ENCODE measurements at regions not wholly inside any gene's neighbourhood (a gene's known extent, or its start where the extent isn't known, plus 50 kb on each side); places are given as distances from the start of the nearest gene placed in this dataset.
"Not testable (repeated sequence)": the region's sequence is repeated elsewhere in the genome, so short reads cannot be mapped to it uniquely, and the experiment has no call there.

DNA sequence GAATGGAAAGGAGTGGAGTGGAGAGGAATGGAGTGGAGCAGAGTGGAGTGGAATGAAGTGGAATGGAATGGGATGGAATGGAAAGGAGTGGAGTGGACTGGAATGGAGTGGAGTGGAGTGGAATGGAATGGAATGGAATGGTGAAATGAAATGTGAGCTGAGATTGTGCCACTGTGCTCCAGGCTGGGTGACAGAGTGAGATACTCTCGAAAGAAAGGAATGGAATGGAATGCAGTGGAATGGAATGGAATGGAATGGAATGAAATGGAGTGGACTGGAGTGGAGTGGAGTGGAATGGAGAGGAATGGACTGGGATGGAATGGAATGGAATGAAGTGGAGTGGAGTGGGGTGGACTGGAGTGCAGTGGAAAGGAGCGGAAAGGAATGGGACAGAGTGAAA, 605.2 kb downstream of the TP53TG3F start:
- H4K8ac ChIP-seq (ENCODE audit: low read depth, low read length); H3K79me1 ChIP-seq (ENCODE audit: low read length); H3K4ac ChIP-seq (ENCODE audit: low read depth, low read length); H3K23ac ChIP-seq (ENCODE audit: low read length); H3K56ac ChIP-seq (ENCODE audit: low read length); H3K9ac ChIP-seq (ENCODE audit: low read length); H3K36me3 ChIP-seq (ENCODE audit: control insufficient read depth, insufficient read depth, low read length); H3K4me1 ChIP-seq (ENCODE audit: control insufficient read depth, low read depth, low read length); DNase-seq; H3K79me2 ChIP-seq (ENCODE audit: control insufficient read depth, insufficient read depth, low read length); H2BK15ac ChIP-seq (replicated peaks; ENCODE audit: low read depth); H2BK120ac ChIP-seq (ENCODE audit: low read depth, low read length); H3K18ac ChIP-seq (ENCODE audit: low read length); H3K27me3 ChIP-seq (ENCODE audit: insufficient read depth, low read length, poor library complexity); H3K4me3 ChIP-seq (ENCODE audit: low read length); H2AK5ac ChIP-seq (ENCODE audit: low read length); H2BK5ac ChIP-seq (ENCODE audit: low read length); H4K5ac ChIP-seq (ENCODE audit: low read length); H3K4me2 ChIP-seq (ENCODE audit: low read length); H3K27ac ChIP-seq (ENCODE audit: low read depth, low read length): not testable (repeated sequence)
- WGBS (ENCODE audit: extremely low coverage, insufficient coverage, low lambda C conversion rate): no CpG with 5 or more reads among the region's 2 CpGs

DNA sequence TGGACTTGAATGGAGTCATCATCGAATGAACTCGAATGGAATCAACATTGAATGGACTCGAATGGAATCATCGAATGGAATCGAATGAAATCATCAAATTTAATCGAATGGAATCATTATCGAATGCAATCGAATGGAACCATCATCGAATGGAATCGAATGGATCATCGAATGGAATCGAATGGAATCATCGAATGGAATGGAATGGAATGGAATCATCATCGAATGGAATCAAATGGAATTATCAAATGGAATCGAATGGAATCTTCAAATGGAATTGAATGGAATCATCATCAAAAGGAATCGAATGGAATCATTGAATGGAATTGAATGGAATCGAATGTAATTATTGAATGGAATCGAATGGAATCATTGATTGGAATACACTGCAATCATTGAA, 610.3 kb downstream of the TP53TG3F start:
- H3K79me1 ChIP-seq (ENCODE audit: low read length); H3K4me1 ChIP-seq (ENCODE audit: control insufficient read depth, low read depth, low read length); H3K27ac ChIP-seq (ENCODE audit: low read depth, low read length); H3K79me2 ChIP-seq (ENCODE audit: control insufficient read depth, insufficient read depth, low read length); H3K4me3 ChIP-seq (ENCODE audit: low read length); H3K9ac ChIP-seq (ENCODE audit: low read length); H3K56ac ChIP-seq (ENCODE audit: low read length); H3K18ac ChIP-seq (ENCODE audit: low read length); DNase-seq; H3K36me3 ChIP-seq (ENCODE audit: control insufficient read depth, insufficient read depth, low read length); H3K27me3 ChIP-seq (ENCODE audit: insufficient read depth, low read length, poor library complexity); H2BK15ac ChIP-seq (replicated peaks; ENCODE audit: low read depth); H3K4me2 ChIP-seq (ENCODE audit: low read length); H4K5ac ChIP-seq (ENCODE audit: low read length); H2BK5ac ChIP-seq (ENCODE audit: low read length); H3K23ac ChIP-seq (ENCODE audit: low read length); H2AK5ac ChIP-seq (ENCODE audit: low read length); H3K4ac ChIP-seq (ENCODE audit: low read depth, low read length); H4K8ac ChIP-seq (ENCODE audit: low read depth, low read length); H2BK120ac ChIP-seq (ENCODE audit: low read depth, low read length): not testable (repeated sequence)
- WGBS (ENCODE audit: extremely low coverage, insufficient coverage, low lambda C conversion rate): 100% methylated on average over 3 of the region's 18 CpGs

DNA sequence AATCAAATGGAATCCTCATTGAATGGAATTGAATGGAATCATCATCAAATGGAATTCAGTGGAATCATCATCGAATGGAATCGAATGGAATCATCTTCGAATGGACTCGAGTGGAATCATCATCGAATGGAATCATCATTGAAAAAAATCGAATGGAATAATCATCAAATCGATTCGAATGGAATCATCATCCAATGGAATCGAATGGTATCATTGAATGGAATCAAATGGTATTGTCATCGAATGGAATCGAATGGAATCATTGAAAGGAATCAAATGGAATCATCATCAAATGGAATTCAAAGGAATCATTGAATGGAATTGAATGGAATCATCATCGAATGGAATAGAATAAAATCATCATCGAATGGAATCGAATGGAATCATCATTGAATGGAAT, 619.3 kb downstream of the TP53TG3F start:
- H3K27ac ChIP-seq (ENCODE audit: low read depth, low read length): no peak overlapping the region
- H3K18ac ChIP-seq (ENCODE audit: low read length): no peak overlapping the region
- H3K4ac ChIP-seq (ENCODE audit: low read depth, low read length): no peak overlapping the region
- peak; percentile 21 for DNase-seq
- H3K4me1 ChIP-seq (ENCODE audit: control insufficient read depth, low read depth, low read length): no peaks in the 10 kb centered on the region
- WGBS (ENCODE audit: extremely low coverage, insufficient coverage, low lambda C conversion rate): no CpG with 5 or more reads among the region's 14 CpGs
- H3K79me1 ChIP-seq (ENCODE audit: low read length): no peaks in the 10 kb centered on the region
- H3K4me2 ChIP-seq (ENCODE audit: low read length): no peak overlapping the region
- H4K5ac ChIP-seq (ENCODE audit: low read length): no peak overlapping the region
- no peak overlapping the region for H3K9ac ChIP-seq (ENCODE audit: low read length)
- H2AK5ac ChIP-seq (ENCODE audit: low read length): no peak overlapping the region
- H3K27me3 ChIP-seq (ENCODE audit: insufficient read depth, low read length, poor library complexity): no peaks in the 10 kb centered on the region
- H3K79me2 ChIP-seq (ENCODE audit: control insufficient read depth, insufficient read depth, low read length): no peaks in the 10 kb centered on the region
- H2BK15ac ChIP-seq (replicated peaks; ENCODE audit: low read depth): no peak overlapping the region
- H3K23ac ChIP-seq (ENCODE audit: low read length): no peak overlapping the region
- H3K36me3 ChIP-seq (ENCODE audit: control insufficient read depth, insufficient read depth, low read length): no peaks in the 10 kb centered on the region
- no peak overlapping the region for H3K4me3 ChIP-seq (ENCODE audit: low read length)
- H2BK5ac ChIP-seq (ENCODE audit: low read length): no peak overlapping the region
- H2BK120ac ChIP-seq (ENCODE audit: low read depth, low read length): no peak overlapping the region
- H4K8ac ChIP-seq (ENCODE audit: low read depth, low read length): no peak overlapping the region
- H3K56ac ChIP-seq (ENCODE audit: low read length): no peak overlapping the region

DNA sequence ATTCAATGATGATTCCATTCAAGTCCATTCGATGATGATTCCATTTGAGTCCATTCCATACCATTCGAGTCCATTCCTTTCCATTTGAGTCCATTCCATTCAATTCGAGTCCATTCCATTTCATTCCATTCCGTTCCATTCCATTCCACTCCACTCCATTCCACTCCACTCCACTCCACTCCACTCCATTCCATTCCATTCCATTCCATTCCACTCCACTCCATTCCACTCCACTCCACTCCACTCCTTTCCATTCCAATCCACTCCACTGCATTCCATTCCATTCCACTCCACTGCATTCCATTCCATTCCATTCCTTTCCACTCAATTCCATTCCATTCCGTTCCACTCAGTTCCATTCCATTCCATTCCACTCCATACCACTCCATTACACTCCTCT, 625.6 kb downstream of the TP53TG3F start:
- not testable (repeated sequence) for H3K27ac ChIP-seq (ENCODE audit: low read depth, low read length); H3K4me2 ChIP-seq (ENCODE audit: low read length); H3K79me1 ChIP-seq (ENCODE audit: low read length); H3K18ac ChIP-seq (ENCODE audit: low read length); H2AK5ac ChIP-seq (ENCODE audit: low read length); H3K23ac ChIP-seq (ENCODE audit: low read length); H3K36me3 ChIP-seq (ENCODE audit: control insufficient read depth, insufficient read depth, low read length); H3K4me3 ChIP-seq (ENCODE audit: low read length); H3K4me1 ChIP-seq (ENCODE audit: control insufficient read depth, low read depth, low read length); H2BK120ac ChIP-seq (ENCODE audit: low read depth, low read length); H3K56ac ChIP-seq (ENCODE audit: low read length); H2BK5ac ChIP-seq (ENCODE audit: low read length); H4K5ac ChIP-seq (ENCODE audit: low read length); H2BK15ac ChIP-seq (replicated peaks; ENCODE audit: low read depth); H3K9ac ChIP-seq (ENCODE audit: low read length); H3K4ac ChIP-seq (ENCODE audit: low read depth, low read length); H3K27me3 ChIP-seq (ENCODE audit: insufficient read depth, low read length, poor library complexity); H3K79me2 ChIP-seq (ENCODE audit: control insufficient read depth, insufficient read depth, low read length); DNase-seq; H4K8ac ChIP-seq (ENCODE audit: low read depth, low read length)
- WGBS (ENCODE audit: extremely low coverage, insufficient coverage, low lambda C conversion rate): no CpG with 5 or more reads among the region's 5 CpGs

DNA sequence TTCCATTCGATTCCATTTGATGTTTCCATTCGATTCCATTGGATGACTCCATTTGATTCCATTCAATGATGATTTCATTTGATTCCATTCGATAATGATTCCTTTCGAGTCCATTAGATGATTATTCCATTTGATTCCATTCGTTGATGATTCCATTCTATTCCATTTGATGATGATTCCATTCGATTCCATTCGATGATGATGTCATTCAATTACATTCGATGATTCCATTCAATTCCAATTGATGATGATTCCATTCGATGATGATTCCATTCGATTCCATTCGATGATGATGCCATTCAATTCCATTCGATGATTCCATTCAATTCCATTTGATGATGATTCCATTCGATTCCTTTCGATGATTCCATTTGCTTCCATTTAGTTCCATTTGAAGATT, 635.6 kb downstream of the TP53TG3F start:
- not testable (repeated sequence) for H2BK15ac ChIP-seq (replicated peaks; ENCODE audit: low read depth); H3K9ac ChIP-seq (ENCODE audit: low read length); H3K4ac ChIP-seq (ENCODE audit: low read depth, low read length); H2BK120ac ChIP-seq (ENCODE audit: low read depth, low read length); H3K79me2 ChIP-seq (ENCODE audit: control insufficient read depth, insufficient read depth, low read length); H3K27me3 ChIP-seq (ENCODE audit: insufficient read depth, low read length, poor library complexity); H3K79me1 ChIP-seq (ENCODE audit: low read length); H2BK5ac ChIP-seq (ENCODE audit: low read length); H4K8ac ChIP-seq (ENCODE audit: low read depth, low read length); H3K4me1 ChIP-seq (ENCODE audit: control insufficient read depth, low read depth, low read length); H3K23ac ChIP-seq (ENCODE audit: low read length); H4K5ac ChIP-seq (ENCODE audit: low read length); DNase-seq; H2AK5ac ChIP-seq (ENCODE audit: low read length); H3K4me2 ChIP-seq (ENCODE audit: low read length); H3K56ac ChIP-seq (ENCODE audit: low read length); H3K18ac ChIP-seq (ENCODE audit: low read length); H3K4me3 ChIP-seq (ENCODE audit: low read length); H3K36me3 ChIP-seq (ENCODE audit: control insufficient read depth, insufficient read depth, low read length); H3K27ac ChIP-seq (ENCODE audit: low read depth, low read length)
- no CpG with 5 or more reads among the region's 14 CpGs for WGBS (ENCODE audit: extremely low coverage, insufficient coverage, low lambda C conversion rate)

DNA sequence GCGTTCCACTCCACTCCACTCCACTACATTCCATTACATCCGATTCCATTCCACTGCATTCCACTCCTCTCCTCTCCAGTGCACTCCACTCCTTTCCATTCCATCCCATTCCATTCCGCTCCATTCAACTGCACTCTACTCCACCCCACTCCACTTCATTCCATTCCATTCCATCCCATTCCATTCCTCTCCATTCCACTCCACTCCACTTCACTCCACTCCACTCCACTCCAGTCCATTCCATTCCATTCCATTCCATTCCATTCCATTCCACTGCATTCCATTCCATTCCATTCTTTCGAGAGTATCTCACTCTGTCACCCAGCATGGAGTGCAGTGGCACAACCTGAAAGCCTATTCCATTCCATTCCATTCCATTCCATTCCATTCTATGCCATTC, 637.5 kb downstream of the TP53TG3F start:
- not testable (repeated sequence) for H3K79me1 ChIP-seq (ENCODE audit: low read length); H2BK15ac ChIP-seq (replicated peaks; ENCODE audit: low read depth); H3K4me1 ChIP-seq (ENCODE audit: control insufficient read depth, low read depth, low read length); DNase-seq; H3K4ac ChIP-seq (ENCODE audit: low read depth, low read length); H3K36me3 ChIP-seq (ENCODE audit: control insufficient read depth, insufficient read depth, low read length); H4K5ac ChIP-seq (ENCODE audit: low read length); H3K56ac ChIP-seq (ENCODE audit: low read length); H3K23ac ChIP-seq (ENCODE audit: low read length); H3K4me2 ChIP-seq (ENCODE audit: low read length); H3K27me3 ChIP-seq (ENCODE audit: insufficient read depth, low read length, poor library complexity); H3K27ac ChIP-seq (ENCODE audit: low read depth, low read length); H3K79me2 ChIP-seq (ENCODE audit: control insufficient read depth, insufficient read depth, low read length); H2BK5ac ChIP-seq (ENCODE audit: low read length); H3K4me3 ChIP-seq (ENCODE audit: low read length); H2BK120ac ChIP-seq (ENCODE audit: low read depth, low read length); H2AK5ac ChIP-seq (ENCODE audit: low read length); H4K8ac ChIP-seq (ENCODE audit: low read depth, low read length); H3K9ac ChIP-seq (ENCODE audit: low read length); H3K18ac ChIP-seq (ENCODE audit: low read length)
- WGBS (ENCODE audit: extremely low coverage, insufficient coverage, low lambda C conversion rate): 100% methylated on average over 3 of the region's 4 CpGs

All from mesendoderm (in vitro differentiated cells).